SU-DHL-6 (cell line): ENCODE measurements at regions not wholly inside any gene's neighbourhood (a gene's known extent, or its start where the extent isn't known, plus 50 kb on each side); places are given as distances from the start of the nearest gene placed in this dataset.

Experiments
- H2AFZ ChIP-seq: fragments of 200-600 bp; sonication (generic); 2 replicates; pipeline ENCODE4 v1.6.1; 2014; ENCODE audit warnings: low read depth, mild to moderate bottlenecking, moderate library complexity, mixed read lengths, antibody characterized with exemption, low read length; ENCODE audit not compliant: severe bottlenecking
- H3F3A ChIP-seq: fragments of 200-600 bp; shearing (Covaris generic); 2 replicates; pipeline ENCODE4 v1.6.0; 2016; ENCODE audit warnings: antibody characterized with exemption, mild to moderate bottlenecking; ENCODE audit not compliant: insufficient read depth
- H3K27ac ChIP-seq: fragments of 200-600 bp; sonication (generic); 2 replicates; pipeline ENCODE4 v1.5.1; 2016; ENCODE audit warnings: low read depth, mild to moderate bottlenecking, low read length, moderate library complexity, mixed read lengths
- H3K27me3 ChIP-seq: fragments of 200-600 bp; sonication (generic), shearing (Covaris generic); 2 replicates; pipeline ENCODE4 v1.6.0; 2014; ENCODE audit warnings: mild to moderate bottlenecking, low read length
- H3K36me3 ChIP-seq: fragments of 200-600 bp; sonication (generic); 2 replicates; pipeline ENCODE4 v1.6.1; 2014; ENCODE audit warnings: mild to moderate bottlenecking, low read length, mixed read lengths
- H3K4me2 ChIP-seq: fragments of 300-600, 200-600 bp; shearing (Covaris generic), sonication (generic); 2 replicates; pipeline ENCODE4 v1.6.0; 2014; ENCODE audit warnings: low read length, low read depth, mild to moderate bottlenecking; ENCODE audit not compliant: poor library complexity, severe bottlenecking
- H3K4me3 ChIP-seq: fragments of 200-600 bp; sonication (generic); 2 replicates; pipeline ENCODE4 v1.5.1; 2014; ENCODE audit warnings: antibody characterized with exemption, low read length, mild to moderate bottlenecking, mixed read lengths; ENCODE audit not compliant: insufficient read depth, poor library complexity, severe bottlenecking
- H3K79me2 ChIP-seq: fragments of 200-600 bp; sonication (generic); 2 replicates; pipeline ENCODE4 v1.6.1; 2014; ENCODE audit warnings: mild to moderate bottlenecking, low read length, moderate library complexity; ENCODE audit not compliant: insufficient read depth
- H3K9ac ChIP-seq: fragments of 200-600 bp; sonication (generic); 2 replicates; pipeline ENCODE4 v1.7.0; 2014; ENCODE audit warnings: mild to moderate bottlenecking, low read length
- H3K9me2 ChIP-seq: fragments of 200-600 bp; sonication (generic); replicated peaks from 2 replicates; pipeline ENCODE4 v1.6.1; 2014; ENCODE audit warnings: low read length; ENCODE audit not compliant: insufficient read depth
- H3K9me3 ChIP-seq: fragments of 200-600 bp; sonication (generic); 2 replicates; pipeline ENCODE4 v1.6.1; 2014; ENCODE audit warnings: low read length, mixed read lengths; ENCODE audit not compliant: insufficient read depth
- H4K20me1 ChIP-seq: fragments of 200-600 bp; sonication (generic); 2 replicates; pipeline ENCODE4 v1.6.1; 2014; ENCODE audit warnings: low read depth, mild to moderate bottlenecking, antibody characterized with exemption, low read length, moderate library complexity, mixed read lengths
- EZH2phosphoT487 ChIP-seq: fragments of 200-600 bp; sonication (generic), shearing (Covaris generic); conservative IDR thresholded peaks from 2 replicates; pipeline ENCODE4 v1.6.1; 2018; ENCODE audit warnings: mild to moderate bottlenecking, antibody characterized with exemption, low read length, moderate library complexity, mixed read lengths
- TF ChIP-seq, protein P1 (sequence below): fragments of 200-600 bp; sonication (generic); IDR thresholded peaks from one replicate; pipeline ENCODE4 v1.5.1; 2017; ENCODE audit warnings: antibody characterized with exemption, mild to moderate bottlenecking, low read length, moderate library complexity; ENCODE audit not compliant: insufficient read depth, poor library complexity, severe bottlenecking

DNA sequence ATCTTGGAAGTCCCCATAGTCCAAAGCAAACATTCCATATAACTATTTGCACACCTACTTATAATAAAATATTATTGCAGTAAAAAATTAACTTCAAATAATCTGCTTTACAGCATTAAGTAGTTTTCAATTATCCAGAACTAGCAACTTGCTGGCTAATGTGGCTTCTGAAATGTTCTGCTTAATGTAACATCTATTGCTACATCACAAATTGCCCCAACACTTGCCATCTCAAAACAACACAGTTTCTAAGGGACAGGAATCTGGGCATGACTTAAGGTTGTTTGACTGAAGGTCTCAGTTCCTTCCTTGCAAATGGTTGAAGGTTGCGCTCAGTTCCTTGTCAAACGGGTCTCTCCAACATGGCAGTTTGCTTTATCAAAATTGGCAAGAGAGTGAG, 378.5 kb upstream of the SEMA3C start:
- Histone ChIP-seq H3K36me3 (no peaks in the 10 kb centered on the region), H3K9me3 (no peaks in the 10 kb centered on the region), H3F3A (no peaks in the 10 kb centered on the region), H3K4me2 (no peak overlapping the region), H3K9me2 (no peaks in the 10 kb centered on the region), H3K27ac (no peak overlapping the region), H2AFZ (no peak overlapping the region), H3K4me3 (no peak overlapping the region), H4K20me1 (no peaks in the 10 kb centered on the region), H3K79me2 (no peaks in the 10 kb centered on the region), H3K27me3 (no peaks in the 10 kb centered on the region), H3K9ac (no peak overlapping the region)
- no peak for TF ChIP-seq EZH2phosphoT487
- TF ChIP-seq, protein P1, sequence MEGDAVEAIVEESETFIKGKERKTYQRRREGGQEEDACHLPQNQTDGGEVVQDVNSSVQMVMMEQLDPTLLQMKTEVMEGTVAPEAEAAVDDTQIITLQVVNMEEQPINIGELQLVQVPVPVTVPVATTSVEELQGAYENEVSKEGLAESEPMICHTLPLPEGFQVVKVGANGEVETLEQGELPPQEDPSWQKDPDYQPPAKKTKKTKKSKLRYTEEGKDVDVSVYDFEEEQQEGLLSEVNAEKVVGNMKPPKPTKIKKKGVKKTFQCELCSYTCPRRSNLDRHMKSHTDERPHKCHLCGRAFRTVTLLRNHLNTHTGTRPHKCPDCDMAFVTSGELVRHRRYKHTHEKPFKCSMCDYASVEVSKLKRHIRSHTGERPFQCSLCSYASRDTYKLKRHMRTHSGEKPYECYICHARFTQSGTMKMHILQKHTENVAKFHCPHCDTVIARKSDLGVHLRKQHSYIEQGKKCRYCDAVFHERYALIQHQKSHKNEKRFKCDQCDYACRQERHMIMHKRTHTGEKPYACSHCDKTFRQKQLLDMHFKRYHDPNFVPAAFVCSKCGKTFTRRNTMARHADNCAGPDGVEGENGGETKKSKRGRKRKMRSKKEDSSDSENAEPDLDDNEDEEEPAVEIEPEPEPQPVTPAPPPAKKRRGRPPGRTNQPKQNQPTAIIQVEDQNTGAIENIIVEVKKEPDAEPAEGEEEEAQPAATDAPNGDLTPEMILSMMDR: no peak

DNA sequence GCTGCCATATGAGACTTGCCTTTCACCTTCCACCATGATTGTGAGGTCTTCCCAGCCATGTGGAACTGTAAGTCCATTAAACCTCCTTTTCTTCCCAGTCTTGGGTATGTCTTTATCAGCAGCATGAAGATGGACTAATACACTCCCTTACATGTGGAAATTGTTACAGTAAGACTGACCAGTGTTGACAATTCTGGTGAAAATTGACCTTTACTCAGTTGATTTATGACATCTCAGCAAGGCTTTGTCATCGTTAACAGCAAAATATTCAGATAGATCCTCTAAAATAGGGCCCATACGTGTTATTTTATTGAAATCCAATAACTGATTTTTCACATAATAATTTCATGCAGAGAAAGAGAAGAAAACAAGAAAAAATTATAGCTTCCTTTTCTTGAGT, 377.9 kb upstream of the SEMA3C start:
- Histone ChIP-seq H3K79me2 (no peaks in the 10 kb centered on the region), H4K20me1 (no peaks in the 10 kb centered on the region), H2AFZ (no peak overlapping the region), H3K27me3 (no peaks in the 10 kb centered on the region), H3K9me3 (no peaks in the 10 kb centered on the region), H3K9ac (no peak overlapping the region), H3K36me3 (no peaks in the 10 kb centered on the region), H3K4me3 (no peak overlapping the region), H3K9me2 (no peaks in the 10 kb centered on the region), H3K4me2 (no peak overlapping the region), H3K27ac (no peak overlapping the region), H3F3A (no peaks in the 10 kb centered on the region)
- TF ChIP-seq, protein P1: no peak
- no peak for TF ChIP-seq EZH2phosphoT487

DNA sequence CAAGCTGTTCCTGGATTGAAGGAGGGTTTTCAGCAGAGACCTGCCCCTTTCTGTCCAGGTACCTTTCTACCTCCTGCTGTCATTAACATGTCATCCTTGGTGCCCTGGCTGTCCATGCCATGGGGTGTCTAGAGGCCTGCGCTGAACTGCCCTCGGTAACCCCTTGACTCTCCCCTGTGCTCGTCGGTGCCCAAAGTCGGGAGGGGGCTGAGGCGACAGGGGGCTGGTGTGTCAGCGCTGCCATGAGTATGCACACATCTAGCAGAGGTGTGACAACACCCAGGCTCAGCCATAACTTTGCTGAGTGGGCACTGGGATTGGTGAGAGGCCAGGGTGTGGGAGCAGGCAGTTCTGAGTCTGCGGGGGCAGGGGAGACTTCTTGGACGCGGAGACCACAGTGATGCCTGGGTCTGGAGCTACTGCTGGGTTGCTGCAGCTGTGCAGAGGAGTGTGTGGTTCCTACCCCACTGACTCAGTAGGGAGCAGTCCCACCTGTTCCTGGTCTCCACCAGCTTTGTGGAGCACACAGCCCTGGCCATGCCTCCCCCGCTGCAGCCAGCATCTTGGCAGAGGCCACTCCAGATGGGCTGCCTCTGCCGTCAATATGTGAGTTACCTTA, 376.2 kb upstream of the SEMA3C start:
- Histone ChIP-seq H4K20me1 (no peaks in the 10 kb centered on the region), H3K36me3 (no peaks in the 10 kb centered on the region), H3F3A (no peaks in the 10 kb centered on the region), H3K4me2 (no peak overlapping the region), H3K27me3 (no peaks in the 10 kb centered on the region), H3K27ac (no peak overlapping the region), H3K9ac (no peak overlapping the region), H3K9me2 (no peaks in the 10 kb centered on the region), H3K4me3 (no peak overlapping the region), H3K9me3 (no peaks in the 10 kb centered on the region), H3K79me2 (no peaks in the 10 kb centered on the region), H2AFZ (no peak overlapping the region)
- TF ChIP-seq, protein P1: no peak
- TF ChIP-seq EZH2phosphoT487: no peak
